Calu3 (cell line): ENCODE measurements at regions not wholly inside any gene's neighbourhood (a gene's known extent, or its start where the extent isn't known, plus 50 kb on each side); places are given as distances from the start of the nearest gene placed in this dataset.

Source experiments
- BruUV-seq: library from RNA; stranded (reverse); fragments of 400-500 nt; replicated peaks from 2 replicates; lab custom pipeline; 2021; lab: Mats Ljungman, UMichigan
- CTCF ChIA-PET: fragments of 300-600 bp; sonication (Branson Sonifier 250); formaldehyde crosslinking; loops from one replicate; lab custom pipeline; 2022; ENCODE audit warnings: antibody characterized with exemption; lab: Charles Lee
- DNase-seq: peaks from one replicate; pipeline ENCODE4 v3.0.0; 2022
- H3K27ac Mint-ChIP-seq: one replicate; pipeline ENCODE4 v1.8.0; 2022; ENCODE audit warnings: mixed read lengths; ENCODE audit not compliant: unreplicated experiment
- H3K27me3 Mint-ChIP-seq: one replicate; pipeline ENCODE4 v1.8.0; 2022; ENCODE audit warnings: mixed read lengths; ENCODE audit not compliant: unreplicated experiment
- H3K36me3 Mint-ChIP-seq: one replicate; pipeline ENCODE4 v1.8.0; 2022; ENCODE audit warnings: mild to moderate bottlenecking, moderate library complexity, mixed read lengths; ENCODE audit not compliant: insufficient read depth, unreplicated experiment
- H3K4me1 Mint-ChIP-seq: one replicate; pipeline ENCODE4 v1.8.0; 2022; ENCODE audit warnings: mild to moderate bottlenecking, low read depth, mixed read lengths; ENCODE audit not compliant: unreplicated experiment
- H3K4me3 Mint-ChIP-seq: one replicate; pipeline ENCODE4 v1.8.0; 2022; ENCODE audit warnings: mild to moderate bottlenecking, low read depth, moderate library complexity, mixed read lengths; ENCODE audit not compliant: unreplicated experiment
- H3K9me3 Mint-ChIP-seq: one replicate; pipeline ENCODE4 v1.8.0; 2022; ENCODE audit warnings: low read depth, mixed read lengths; ENCODE audit not compliant: unreplicated experiment
- intact Hi-C: fragments of 100-400 bp; cut with micrococcal nuclease; formaldehyde crosslinking; loops from one replicate; pipeline ENCODE4 v1.10.0; 2022; ENCODE audit not compliant: unreplicated experiment
- TF ChIP-seq, protein P1 (sequence below): fragments of 200-600 bp; IDR thresholded peaks from one replicate; pipeline ENCODE4 v1.8.0; 2022; ENCODE audit warnings: antibody characterized with exemption; ENCODE audit not compliant: unreplicated experiment

DNA sequence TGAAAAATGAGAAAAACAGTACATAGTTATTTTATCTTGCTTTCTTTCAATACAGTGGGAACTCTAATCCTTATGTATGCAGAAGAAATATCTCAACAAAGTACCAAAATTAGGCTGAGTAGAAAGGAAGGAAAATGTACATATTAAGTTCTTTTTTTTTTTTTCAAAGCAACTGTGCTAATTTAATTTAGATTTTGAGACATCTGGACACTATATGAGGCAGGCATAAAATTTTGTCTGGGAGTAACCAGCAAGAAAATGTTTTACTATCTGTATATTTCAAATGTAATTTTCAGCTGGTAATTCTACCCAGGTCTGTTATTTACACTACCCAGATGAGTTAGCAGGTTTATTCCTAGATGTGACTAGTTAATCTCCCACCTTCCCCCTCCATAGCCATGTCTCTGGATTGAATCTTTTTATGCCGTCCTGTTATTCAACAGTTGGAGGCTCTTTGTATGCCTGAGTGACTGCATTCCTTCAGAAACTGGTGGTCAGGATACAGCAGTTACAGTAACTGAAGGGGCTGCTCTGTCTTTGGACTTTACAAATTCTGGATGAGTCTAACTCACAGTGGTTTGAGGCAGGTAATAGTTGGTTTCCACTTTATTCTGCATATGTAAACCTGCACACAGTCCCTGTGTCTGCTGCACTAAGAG, 633.6 kb downstream of the PCDH18 start:
- Mint-ChIP-seq H3K27ac (no peak overlapping the region), H3K36me3 (no peaks in the 10 kb centered on the region), H3K4me1 (no peaks in the 10 kb centered on the region), H3K27me3 (no peaks in the 10 kb centered on the region), H3K9me3 (no peaks in the 10 kb centered on the region), H3K4me3 (no peak overlapping the region)
- BruUV-seq = no TSS peak
- TF ChIP-seq, protein P1, sequence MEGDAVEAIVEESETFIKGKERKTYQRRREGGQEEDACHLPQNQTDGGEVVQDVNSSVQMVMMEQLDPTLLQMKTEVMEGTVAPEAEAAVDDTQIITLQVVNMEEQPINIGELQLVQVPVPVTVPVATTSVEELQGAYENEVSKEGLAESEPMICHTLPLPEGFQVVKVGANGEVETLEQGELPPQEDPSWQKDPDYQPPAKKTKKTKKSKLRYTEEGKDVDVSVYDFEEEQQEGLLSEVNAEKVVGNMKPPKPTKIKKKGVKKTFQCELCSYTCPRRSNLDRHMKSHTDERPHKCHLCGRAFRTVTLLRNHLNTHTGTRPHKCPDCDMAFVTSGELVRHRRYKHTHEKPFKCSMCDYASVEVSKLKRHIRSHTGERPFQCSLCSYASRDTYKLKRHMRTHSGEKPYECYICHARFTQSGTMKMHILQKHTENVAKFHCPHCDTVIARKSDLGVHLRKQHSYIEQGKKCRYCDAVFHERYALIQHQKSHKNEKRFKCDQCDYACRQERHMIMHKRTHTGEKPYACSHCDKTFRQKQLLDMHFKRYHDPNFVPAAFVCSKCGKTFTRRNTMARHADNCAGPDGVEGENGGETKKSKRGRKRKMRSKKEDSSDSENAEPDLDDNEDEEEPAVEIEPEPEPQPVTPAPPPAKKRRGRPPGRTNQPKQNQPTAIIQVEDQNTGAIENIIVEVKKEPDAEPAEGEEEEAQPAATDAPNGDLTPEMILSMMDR = no peak
- DNase-seq = no peak
- intact Hi-C loops = no loop called here
- CTCF ChIA-PET = no interaction called here

DNA sequence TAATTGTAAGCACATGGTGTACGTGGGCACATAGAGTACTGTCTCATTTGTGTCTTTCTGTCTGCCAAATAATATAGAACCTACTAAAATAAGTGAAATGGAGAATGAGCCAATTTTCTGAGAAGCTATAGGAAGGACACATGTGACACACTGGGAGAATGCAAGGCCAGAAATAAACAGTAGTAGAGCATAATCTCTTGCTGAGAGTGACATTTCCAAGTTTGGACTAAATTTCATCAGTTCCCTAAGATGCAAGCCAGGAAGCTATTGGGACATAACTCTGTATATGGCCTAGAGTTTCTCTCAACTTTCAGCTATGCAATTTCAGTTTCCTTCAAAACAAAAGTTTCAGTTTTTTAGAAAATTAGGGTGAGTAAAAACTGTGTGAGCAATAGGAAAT, 638.7 kb downstream of the PCDH18 start:
- no peaks in the 10 kb centered on the region for H3K4me1 Mint-ChIP-seq
- no peak overlapping the region for H3K4me3 Mint-ChIP-seq
- intact Hi-C loops = no loop called here
- CTCF ChIA-PET = interaction anchor here (0.6 kb wide), 1 partner anchor 13 kb away, joined by 5 read pairs; no protein-coding TSS in a partner anchor
- H3K9me3 Mint-ChIP-seq = no peaks in the 10 kb centered on the region
- TF ChIP-seq, protein P1 = no peak
- H3K36me3 Mint-ChIP-seq = no peaks in the 10 kb centered on the region
- DNase-seq = no peak
- no peak overlapping the region for H3K27ac Mint-ChIP-seq
- BruUV-seq = no TSS peak
- no peaks in the 10 kb centered on the region for H3K27me3 Mint-ChIP-seq

DNA sequence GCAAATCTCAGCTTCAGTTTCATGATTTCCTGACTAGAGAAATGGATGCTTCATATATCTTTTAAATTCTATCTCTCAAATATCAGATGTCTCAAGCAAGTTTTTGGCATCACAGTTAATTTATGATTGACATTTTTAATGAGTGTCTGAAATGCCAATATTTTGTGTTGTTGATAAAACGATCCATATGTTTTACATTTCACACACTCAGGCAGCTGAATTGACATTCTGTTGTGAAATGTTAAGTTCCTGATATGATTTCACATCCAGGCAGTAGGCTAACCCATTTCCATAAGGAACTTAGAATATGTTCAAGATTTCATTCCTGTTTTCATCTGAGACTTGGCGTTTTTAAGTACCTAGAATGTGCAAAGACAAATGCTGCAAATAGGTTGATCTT, 650.6 kb downstream of the PCDH18 start:
- TF ChIP-seq, protein P1 = no peak
- H3K9me3 Mint-ChIP-seq = no peaks in the 10 kb centered on the region
- H3K36me3 Mint-ChIP-seq = no peaks in the 10 kb centered on the region
- no peaks in the 10 kb centered on the region for H3K27me3 Mint-ChIP-seq
- H3K4me1 Mint-ChIP-seq = no peaks in the 10 kb centered on the region
- no peak overlapping the region for H3K27ac Mint-ChIP-seq
- CTCF ChIA-PET = no interaction called here
- intact Hi-C loops = no loop called here
- no TSS peak for BruUV-seq
- DNase-seq = no peak
- H3K4me3 Mint-ChIP-seq = no peak overlapping the region

- Mint-ChIP-seq H3K4me3 (no peak overlapping the region), H3K9me3 (no peaks in the 10 kb centered on the region), H3K27me3 (no peaks in the 10 kb centered on the region), H3K27ac (no peak overlapping the region), H3K36me3 (no peaks in the 10 kb centered on the region), H3K4me1 (no peaks in the 10 kb centered on the region)
- BruUV-seq = no TSS peak
- TF ChIP-seq, protein P1 = no peak
- CTCF ChIA-PET = no interaction called here
- no peak for DNase-seq
- intact Hi-C loops = no loop called here
Measured at GRCh38 chr4:136873555-136873954, 658.7 kb downstream of the PCDH18 start.
